ENCODE measurements at regions not wholly inside any gene's neighbourhood (a gene's known extent, or its start where the extent isn't known, plus 50 kb on each side); places are given as distances from the start of the nearest gene placed in this dataset.

- CTCF ChIA-PET: no interaction called here
- POLR2A ChIA-PET: no interaction called here
Measured at GRCh38 chr18:30381826-30382225, 660.7 kb downstream of the DSC3 start.

- ChIA-PET CTCF (no interaction called here), POLR2A (no interaction called here)
Measured at GRCh38 chr18:30378097-30378496, 664.4 kb downstream of the DSC3 start.

DNA sequence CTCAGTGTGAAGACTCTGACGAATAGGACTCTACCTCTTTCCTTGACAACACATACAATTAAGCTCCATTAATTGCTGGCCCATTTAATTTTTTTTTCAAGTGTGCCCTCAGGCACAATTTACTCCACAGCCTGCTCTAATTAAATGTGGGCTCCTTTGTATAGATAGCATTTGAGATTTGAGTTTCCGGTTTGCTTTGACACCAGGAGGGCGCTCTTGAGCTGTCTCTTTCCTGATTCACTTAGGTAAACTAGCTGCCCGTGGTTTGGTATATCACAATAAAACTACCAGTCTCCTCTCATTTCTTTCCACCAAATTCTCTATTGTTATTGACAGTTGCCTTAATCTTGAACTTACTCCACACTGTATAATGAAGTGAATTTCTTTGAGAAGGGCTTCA, 666.0 kb downstream of the DSC3 start:
- ChIA-PET POLR2A (no interaction called here), CTCF (no interaction called here)

DNA sequence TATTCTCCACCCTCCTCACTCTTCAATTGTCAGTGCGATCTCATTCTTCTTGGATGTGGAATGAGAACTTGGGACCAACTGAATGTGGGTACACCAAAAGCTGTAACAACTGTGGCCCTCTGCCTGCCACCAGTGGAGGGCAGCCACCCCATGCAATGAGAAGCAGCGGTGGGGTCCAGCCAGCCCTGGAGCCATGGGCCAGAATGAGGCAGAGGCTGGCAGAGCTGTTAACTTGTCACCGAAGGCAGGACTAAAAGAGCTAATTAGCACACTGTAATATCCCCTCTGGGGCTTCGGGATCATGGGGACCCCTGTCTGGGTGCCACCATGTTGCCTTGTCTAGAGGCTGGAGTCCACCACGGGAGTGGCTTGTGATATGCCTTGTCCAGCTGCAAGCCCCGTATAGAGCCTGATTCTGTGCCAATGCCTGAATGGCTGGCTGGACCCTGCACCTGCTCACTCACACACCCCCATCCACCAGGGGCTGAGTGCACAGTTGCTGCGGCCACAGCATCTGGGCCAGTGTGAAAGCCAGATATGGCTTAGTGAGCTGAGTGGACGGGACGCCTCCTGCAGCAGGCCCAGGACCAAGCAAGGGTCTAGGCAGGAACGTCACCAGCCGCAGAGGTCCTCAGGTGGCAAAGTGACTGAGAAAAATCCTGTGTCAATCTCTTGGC, 680.5 kb downstream of the DSC3 start:
- CTCF ChIA-PET: no interaction called here

GRCh38 chr18:30359521-30359920, 683.0 kb downstream of the DSC3 start:
- ChIA-PET CTCF (no interaction called here), POLR2A (no interaction called here)

More for the DNA sequence above, 680.5 kb downstream of the DSC3 start:
- POLR2A ChIA-PET: no interaction called here

DNA sequence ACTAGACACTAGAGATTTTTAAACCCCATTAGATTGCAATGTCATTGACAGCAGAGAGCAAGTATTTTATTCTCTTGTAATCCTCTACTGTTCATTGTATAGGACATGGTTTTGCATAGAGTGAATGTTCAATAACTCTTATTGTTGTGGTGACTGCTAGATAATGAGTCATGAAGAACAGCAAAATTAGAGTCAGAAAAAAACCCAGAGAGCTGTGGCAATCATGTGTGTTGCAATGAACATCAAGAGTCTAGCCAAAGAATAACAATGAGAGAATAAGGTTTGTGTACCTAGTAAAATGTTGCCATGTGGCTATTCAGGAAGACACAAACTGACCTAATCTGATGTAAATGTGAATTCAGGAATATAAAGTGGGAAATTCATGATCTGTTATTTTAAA, 684.0 kb downstream of the DSC3 start:
- CTCF ChIA-PET: no interaction called here
- POLR2A ChIA-PET: no interaction called here

DNA sequence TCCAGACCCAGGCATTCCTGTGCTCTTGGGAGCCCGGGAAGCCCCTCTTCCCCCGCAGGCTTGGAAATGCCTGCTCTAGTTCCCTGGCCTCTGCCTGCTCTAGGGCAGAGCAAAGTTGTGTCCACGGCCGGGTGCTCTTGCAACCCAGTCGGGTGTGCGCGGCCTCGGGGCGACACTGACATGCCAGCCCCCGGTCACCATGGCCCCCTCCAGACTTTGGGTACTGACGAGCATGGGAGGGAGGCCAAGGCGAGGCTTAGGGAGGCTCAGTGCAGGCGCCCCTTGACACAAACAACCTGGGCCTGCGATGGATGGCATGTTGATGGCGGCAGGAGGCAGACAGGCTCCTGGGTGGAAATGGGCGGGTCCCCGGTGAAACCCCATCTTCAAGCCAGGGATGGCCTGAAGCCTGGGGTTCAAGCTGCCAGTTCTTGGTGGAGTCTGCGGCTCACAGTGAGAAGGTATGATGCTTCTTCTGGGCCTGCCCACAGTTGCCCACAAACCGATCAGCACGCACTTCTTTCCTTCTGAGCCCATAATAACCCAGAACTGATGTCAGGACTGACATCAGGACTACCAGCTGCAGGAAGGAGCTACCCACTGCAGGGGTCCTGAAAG, 689.9 kb downstream of the DSC3 start:
- CTCF ChIA-PET: no interaction called here
- POLR2A ChIA-PET: no interaction called here

GRCh38 chr18:30350263-30350662, 692.3 kb downstream of the DSC3 start:
- CTCF ChIA-PET: no interaction called here
- POLR2A ChIA-PET: no interaction called here

DNA sequence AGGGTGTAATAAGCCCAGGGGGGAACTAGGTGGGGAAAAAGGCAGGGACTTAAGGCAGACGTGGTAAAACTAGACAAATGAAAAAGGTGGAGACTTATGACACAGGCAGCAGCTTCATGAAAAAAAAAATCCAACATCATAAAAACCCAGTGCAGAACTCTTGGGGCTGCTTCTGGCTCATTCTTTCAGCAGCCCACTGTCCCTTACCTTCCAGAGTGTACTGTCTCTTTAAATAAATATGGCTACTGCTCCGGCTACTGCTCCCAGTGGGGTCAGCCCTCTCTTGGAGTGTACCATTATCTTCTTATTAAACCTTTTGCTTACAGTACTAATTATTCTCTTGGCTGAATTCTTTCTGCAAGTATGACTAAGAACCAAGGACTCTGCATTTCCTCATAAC, 699.5 kb downstream of the DSC3 start:
- CTCF ChIA-PET: no interaction called here
- POLR2A ChIA-PET: no interaction called here

DNA sequence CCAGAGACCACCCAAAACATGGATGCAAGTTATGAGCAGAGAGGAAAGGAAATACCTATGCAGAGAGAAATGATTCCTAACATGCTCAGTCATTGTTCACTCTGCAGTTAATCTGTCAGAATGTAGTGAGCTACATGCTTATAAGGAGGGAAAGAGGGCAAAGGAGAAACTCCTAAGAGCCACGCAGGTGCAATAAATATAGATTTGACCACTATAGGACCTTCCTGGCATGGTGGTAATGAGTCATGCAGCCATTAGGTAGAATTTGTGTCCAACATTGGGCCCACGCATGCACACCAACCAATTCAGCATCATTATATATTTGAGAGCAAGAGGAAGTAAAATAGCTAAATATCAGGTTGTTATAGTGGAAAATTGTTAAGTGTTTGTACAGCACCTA, 699.9 kb downstream of the DSC3 start:
- ChIA-PET CTCF (no interaction called here), POLR2A (no interaction called here)

- POLR2A ChIA-PET: no interaction called here
- CTCF ChIA-PET: no interaction called here
Measured at GRCh38 chr18:30334781-30335180, 707.8 kb downstream of the DSC3 start.

- CTCF ChIA-PET: no interaction called here
- POLR2A ChIA-PET: no interaction called here
Measured at GRCh38 chr18:30333310-30333709, 709.2 kb downstream of the DSC3 start.

- CTCF ChIA-PET: no interaction called here
- POLR2A ChIA-PET: no interaction called here
Measured at GRCh38 chr18:30328839-30329238, 713.7 kb downstream of the DSC3 start.

DNA sequence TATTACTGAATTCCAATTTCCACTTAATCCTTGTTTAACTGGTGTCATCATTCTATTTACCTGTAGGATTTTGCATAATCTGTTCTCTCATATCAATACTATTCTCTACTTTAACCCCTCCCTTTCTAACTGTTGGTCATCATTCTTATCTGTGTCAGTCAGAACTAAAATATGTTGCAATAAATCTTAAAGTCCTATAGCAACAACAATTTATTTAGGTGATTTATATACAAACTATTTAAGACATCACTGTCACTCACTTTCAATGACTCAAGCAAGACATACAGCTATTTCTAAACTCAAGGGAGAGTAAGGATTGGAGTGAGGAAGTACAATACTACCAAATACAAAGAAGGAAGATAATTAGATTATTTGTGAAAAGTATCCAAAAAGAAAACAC, 740.4 kb downstream of the DSC3 start:
- ChIA-PET CTCF (no interaction called here), POLR2A (no interaction called here)

DNA sequence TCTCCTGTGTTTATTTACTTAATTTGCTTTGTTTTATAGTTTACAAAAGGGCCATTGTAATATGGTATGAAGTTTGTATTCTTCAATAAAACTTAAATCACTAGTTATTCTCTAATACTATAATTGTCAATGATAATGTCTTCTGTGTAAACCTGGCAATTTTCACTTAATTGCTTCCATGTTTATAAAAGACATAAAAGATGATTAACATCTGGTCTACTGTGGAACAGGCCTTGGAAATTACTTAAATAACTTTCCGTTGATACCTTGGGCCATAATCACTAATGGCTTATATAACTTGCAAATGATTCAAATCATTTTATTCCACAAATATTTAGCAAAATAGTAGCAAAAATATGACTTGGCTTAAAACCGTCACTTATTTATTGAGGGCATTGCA, 743.8 kb downstream of the DSC3 start:
- ChIA-PET POLR2A (no interaction called here), CTCF (no interaction called here)

GRCh38 chr18:30288662-30289414, 753.7 kb downstream of the DSC3 start:
- POLR2A ChIA-PET: no interaction called here
- CTCF ChIA-PET: no interaction called here

DNA sequence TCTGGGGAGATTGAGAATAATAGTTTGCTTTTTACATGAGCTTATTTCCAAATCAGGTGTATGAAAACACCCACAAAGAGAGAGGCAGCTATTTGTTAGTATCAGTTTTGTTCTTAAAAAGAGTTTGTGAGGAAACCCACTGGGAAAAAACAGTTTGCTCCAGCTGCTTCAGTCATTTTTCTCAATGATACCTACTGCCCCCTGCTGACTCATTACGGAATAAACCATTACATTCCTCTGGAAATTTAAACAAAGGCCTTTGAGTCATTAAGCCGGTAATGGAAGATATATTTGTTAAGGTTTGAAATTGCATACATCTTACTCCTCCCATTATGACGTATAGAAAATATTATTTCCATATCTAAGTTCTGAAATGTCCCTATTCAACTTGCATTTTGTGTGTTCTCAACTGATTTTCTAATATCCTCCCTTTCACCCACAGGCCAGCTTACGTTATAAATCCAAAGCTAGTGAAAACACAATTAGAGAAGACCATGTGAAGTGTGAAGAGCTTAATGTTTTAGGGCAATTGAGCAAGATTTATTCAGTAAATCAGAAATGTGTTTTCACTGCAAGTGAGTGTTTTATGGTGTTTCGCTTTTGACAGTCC, 761.6 kb downstream of the DSC3 start:
- CTCF ChIA-PET: no interaction called here
- POLR2A ChIA-PET: no interaction called here

DNA sequence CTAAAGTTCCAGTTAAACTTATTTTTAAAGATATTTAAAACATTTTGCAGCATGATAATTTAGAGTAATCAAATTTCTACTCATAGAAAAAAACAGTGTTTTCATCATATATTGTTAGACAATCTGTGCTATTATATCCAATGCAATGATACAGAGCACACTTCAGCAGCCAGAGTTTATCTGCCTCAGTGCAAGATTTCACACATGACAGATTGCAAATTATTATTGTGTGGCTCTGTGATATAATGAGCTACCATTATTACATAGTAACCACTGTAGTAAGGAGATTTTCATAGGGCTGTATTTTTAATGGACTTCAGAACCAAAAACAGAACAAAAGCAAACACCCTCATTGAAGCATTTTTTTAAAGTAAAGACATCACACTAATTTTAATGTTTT, 762.4 kb downstream of the DSC3 start:
- ChIA-PET CTCF (no interaction called here), POLR2A (no interaction called here)

- ChIA-PET POLR2A (no interaction called here), CTCF (no interaction called here)
Measured at GRCh38 chr18:30277676-30278075, 764.9 kb downstream of the DSC3 start.

GRCh38 chr18:30271716-30272115, 770.8 kb downstream of the DSC3 start:
- CTCF ChIA-PET: no interaction called here
- POLR2A ChIA-PET: no interaction called here

DNA sequence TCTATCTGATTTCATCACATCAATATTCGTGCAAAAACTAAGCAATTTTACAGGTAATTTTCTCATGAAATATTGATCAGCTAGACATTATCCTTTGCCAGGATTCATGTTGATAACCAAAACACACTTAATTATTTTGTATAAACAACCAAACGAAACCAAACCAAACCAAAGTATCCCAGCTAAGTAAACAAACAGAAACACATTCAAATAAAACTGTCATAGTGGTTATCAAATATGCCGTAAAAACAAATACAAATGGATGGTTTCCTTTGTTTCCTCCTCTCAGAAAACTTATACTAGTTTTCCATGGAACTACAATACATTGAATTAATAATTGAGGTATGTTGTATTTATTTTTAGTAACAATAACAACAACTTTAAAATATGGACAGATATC, 777.4 kb downstream of the DSC3 start:
- ChIA-PET POLR2A (no interaction called here), CTCF (no interaction called here)

DNA sequence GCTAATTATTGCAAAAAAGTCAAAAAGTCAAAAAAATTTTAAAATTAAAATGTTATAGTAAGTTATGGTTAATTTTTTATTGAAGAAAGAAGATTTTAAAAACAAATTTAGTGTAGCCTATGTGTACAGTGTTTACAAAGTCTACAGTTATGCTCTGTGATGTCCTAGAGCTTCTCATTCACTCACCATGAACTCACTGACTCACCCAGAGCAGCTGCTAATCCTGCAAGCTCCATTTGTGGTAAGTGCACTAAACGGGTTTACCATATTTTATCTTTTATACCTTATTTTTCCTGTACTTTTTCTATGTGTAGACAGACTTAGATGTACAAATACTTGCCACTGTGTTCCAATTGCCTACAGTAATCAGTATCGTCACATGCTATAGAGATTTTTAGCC, 788.2 kb downstream of the DSC3 start:
- POLR2A ChIA-PET: no interaction called here

More for the DNA sequence above, 788.2 kb downstream of the DSC3 start:
- CTCF ChIA-PET: no interaction called here
